ENCODE measurements at regions not wholly inside any gene's neighbourhood (a gene's known extent, or its start where the extent isn't known, plus 50 kb on each side); places are given as distances from the start of the nearest gene placed in this dataset.

DNA sequence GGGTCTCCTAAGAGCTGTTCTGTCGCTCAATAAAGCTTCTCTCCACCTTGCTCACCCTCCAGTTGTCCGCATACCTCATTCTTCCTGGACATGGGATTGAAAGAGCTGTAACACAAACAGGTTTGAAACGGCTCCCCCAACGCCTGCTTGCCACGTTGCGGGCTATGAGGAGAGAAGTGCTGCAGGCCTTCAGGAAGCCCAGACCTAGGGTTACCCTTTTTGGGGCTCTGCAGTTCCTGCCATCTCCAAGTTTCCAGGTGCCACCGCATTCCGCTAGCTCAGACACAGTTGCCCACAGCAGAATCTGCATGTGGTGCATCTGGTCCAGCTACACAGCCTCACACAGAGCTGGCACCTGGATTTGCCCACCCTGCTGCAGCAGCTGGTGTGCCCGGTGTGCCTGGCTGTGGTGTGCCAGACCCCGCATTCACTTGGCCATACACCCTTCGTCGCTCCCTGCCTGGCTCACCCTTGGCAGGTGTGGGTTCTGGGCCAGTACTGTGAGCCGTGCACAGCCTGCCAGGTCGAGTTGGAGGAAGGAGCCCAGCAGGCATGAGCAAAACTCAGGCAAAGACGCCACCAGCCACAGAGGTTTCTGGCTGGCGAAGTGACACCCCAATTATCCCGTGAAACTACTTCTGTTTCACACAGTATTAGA lies 253.2 kb upstream of the SEMA3A start:
- no peaks in the 10 kb centered on the region for H3K36me3 ChIP-seq (ENCODE audit: control insufficient read depth in 2 of 3, insufficient read depth in 3 of 3, low read length in 3 of 3)
- FAIRE-seq (no peak), DNase-seq (no peak)

DNA sequence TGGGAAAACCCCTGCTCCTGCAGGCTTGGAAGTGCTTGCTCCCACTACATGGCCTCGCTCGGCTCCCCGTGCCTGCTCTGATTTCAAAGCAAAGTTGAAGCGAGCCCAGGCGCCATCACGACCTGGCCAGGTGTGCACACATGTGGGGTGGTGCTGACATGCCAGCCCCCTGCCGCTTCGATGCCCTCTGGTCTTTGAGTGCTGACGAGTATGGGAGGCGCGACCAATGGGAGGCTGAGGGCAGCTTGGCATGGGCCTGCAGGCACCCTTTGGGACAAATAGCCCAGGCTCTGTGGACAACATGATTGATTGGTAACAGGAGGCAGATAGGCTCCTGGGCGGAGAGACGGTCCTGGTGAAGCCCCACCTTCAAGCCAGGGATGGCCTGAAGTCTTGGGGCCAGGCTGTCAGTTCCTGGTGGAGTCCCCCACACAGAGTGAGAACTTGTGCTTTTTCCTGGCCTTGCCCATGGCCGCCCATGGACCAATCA lies 252.4 kb upstream of the SEMA3A start:
- DNase-seq (peak in 1 of 5 donors; percentile 72), FAIRE-seq (no peak)
- intact Hi-C loops (cut with DNase I), result no loop called here

More for the DNA sequence above, 253.2 kb upstream of the SEMA3A start:
- Histone ChIP-seq H3K27me3 (ENCODE audit: control insufficient read depth, insufficient read depth, low read length) (no peaks in the 10 kb centered on the region), H3K9ac (ENCODE audit: low read length in 3 of 3) (no peak overlapping the region), H3K9me3 (ENCODE audit: control insufficient read depth in 2 of 3, insufficient read depth in 1 of 3, low read length in 3 of 3) (no peaks in the 10 kb centered on the region), H3K27ac (ENCODE audit: low read depth in 2 of 2, low read length in 2 of 2) (no peak overlapping the region), H3K4me3 (ENCODE audit: low read length in 3 of 3) (no peak overlapping the region), H3K4me1 (ENCODE audit: control insufficient read depth in 2 of 3, insufficient read depth in 2 of 3, low read depth in 1 of 3, low read length in 3 of 3) (no peaks in the 10 kb centered on the region)
- intact Hi-C loops (cut with DNase I), result no loop called here
- TF ChIP-seq, protein P1, sequence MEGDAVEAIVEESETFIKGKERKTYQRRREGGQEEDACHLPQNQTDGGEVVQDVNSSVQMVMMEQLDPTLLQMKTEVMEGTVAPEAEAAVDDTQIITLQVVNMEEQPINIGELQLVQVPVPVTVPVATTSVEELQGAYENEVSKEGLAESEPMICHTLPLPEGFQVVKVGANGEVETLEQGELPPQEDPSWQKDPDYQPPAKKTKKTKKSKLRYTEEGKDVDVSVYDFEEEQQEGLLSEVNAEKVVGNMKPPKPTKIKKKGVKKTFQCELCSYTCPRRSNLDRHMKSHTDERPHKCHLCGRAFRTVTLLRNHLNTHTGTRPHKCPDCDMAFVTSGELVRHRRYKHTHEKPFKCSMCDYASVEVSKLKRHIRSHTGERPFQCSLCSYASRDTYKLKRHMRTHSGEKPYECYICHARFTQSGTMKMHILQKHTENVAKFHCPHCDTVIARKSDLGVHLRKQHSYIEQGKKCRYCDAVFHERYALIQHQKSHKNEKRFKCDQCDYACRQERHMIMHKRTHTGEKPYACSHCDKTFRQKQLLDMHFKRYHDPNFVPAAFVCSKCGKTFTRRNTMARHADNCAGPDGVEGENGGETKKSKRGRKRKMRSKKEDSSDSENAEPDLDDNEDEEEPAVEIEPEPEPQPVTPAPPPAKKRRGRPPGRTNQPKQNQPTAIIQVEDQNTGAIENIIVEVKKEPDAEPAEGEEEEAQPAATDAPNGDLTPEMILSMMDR (IDR thresholded peaks at IDR 0.05; ENCODE audit: borderline replicate concordance, extremely low read depth, insufficient read depth), result no peak

DNA sequence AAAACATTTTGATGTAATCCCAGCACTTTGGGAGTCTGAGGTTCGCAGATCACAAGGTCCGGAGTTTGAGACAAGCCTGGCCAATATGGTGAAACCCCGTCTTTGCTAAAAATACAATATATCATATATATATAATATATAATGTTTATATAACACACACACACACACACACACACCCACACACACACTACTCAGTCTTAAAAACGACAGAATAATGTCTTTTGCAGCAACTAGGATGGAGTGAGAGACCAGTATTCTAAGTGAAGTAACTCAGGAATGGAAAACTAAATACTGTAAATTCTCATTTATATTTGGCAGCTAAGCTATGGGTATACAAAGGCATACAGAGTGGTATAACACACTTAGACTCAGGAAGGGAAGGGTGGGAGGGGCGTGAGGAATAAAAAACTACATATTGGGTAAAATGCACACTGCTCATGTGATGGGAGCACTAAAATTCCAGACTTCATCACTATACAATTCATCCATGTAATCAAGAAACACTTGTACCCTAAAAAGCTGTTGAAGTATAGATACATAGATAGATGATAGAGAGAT lies 231.2 kb upstream of the SEMA3A start:
- H3K4me3 ChIP-seq (ENCODE audit: low read length in 3 of 3), result no peak overlapping the region
- no peaks in the 10 kb centered on the region for H3K4me1 ChIP-seq (ENCODE audit: control insufficient read depth in 2 of 3, insufficient read depth in 2 of 3, low read depth in 1 of 3, low read length in 3 of 3)
- TF ChIP-seq, protein P1 (IDR thresholded peaks at IDR 0.05; ENCODE audit: borderline replicate concordance, extremely low read depth, insufficient read depth), result no peak
- H3K27ac ChIP-seq (ENCODE audit: low read depth in 2 of 2, low read length in 2 of 2), result no peak overlapping the region
- H3K36me3 ChIP-seq (ENCODE audit: control insufficient read depth in 2 of 3, insufficient read depth in 3 of 3, low read length in 3 of 3), result no peaks in the 10 kb centered on the region
- intact Hi-C loops (cut with DNase I), result no loop called here
- DNase-seq (no peak), FAIRE-seq (no peak)
- H3K27me3 ChIP-seq (ENCODE audit: control insufficient read depth, insufficient read depth, low read length), result no peaks in the 10 kb centered on the region
- no peak overlapping the region for H3K9ac ChIP-seq (ENCODE audit: low read length in 3 of 3)
- H3K9me3 ChIP-seq (ENCODE audit: control insufficient read depth in 2 of 3, insufficient read depth in 1 of 3, low read length in 3 of 3), result no peaks in the 10 kb centered on the region

More for the DNA sequence above, 252.4 kb upstream of the SEMA3A start:
- Histone ChIP-seq H3K27me3 (ENCODE audit: control insufficient read depth, insufficient read depth, low read length) (no peaks in the 10 kb centered on the region), H3K27ac (ENCODE audit: low read depth in 2 of 2, low read length in 2 of 2) (no peak overlapping the region), H3K9me3 (ENCODE audit: control insufficient read depth in 2 of 3, insufficient read depth in 1 of 3, low read length in 3 of 3) (no peaks in the 10 kb centered on the region), H3K36me3 (ENCODE audit: control insufficient read depth in 2 of 3, insufficient read depth in 3 of 3, low read length in 3 of 3) (no peaks in the 10 kb centered on the region), H3K4me1 (ENCODE audit: control insufficient read depth in 2 of 3, insufficient read depth in 2 of 3, low read depth in 1 of 3, low read length in 3 of 3) (no peaks in the 10 kb centered on the region), H3K9ac (ENCODE audit: low read length in 3 of 3) (no peak overlapping the region), H3K4me3 (ENCODE audit: low read length in 3 of 3) (no peak overlapping the region)
- TF ChIP-seq, protein P1 (IDR thresholded peaks at IDR 0.05; ENCODE audit: borderline replicate concordance, extremely low read depth, insufficient read depth), result no peak

All from kidney (tissue), 13 donors.